ENCODE measurements at regions not wholly inside any gene's neighbourhood (a gene's known extent, or its start where the extent isn't known, plus 50 kb on each side); places are given as distances from the start of the nearest gene placed in this dataset.

- Histone ChIP-seq H3K4me1 (ENCODE audit: control insufficient read depth in 1 of 2, insufficient read depth in 2 of 2, low read length in 2 of 2) (no peaks in the 10 kb centered on the region), H3K27me3 (ENCODE audit: insufficient read depth, low read length) (no peaks in the 10 kb centered on the region), H3K9ac (ENCODE audit: low read length) (no peak overlapping the region), H3K4me3 (replicated peaks in 1 of 2; ENCODE audit: low read depth in 1 of 2, low read length in 2 of 2) (no peak overlapping the region), H3K27ac (ENCODE audit: low read depth, low read length) (no peak overlapping the region), H3K79me2 (ENCODE audit: insufficient read depth, low read length) (no peaks in the 10 kb centered on the region), H3K9me2 (ENCODE audit: insufficient read depth) (no peaks in the 10 kb centered on the region), H3K9me3 (ENCODE audit: control insufficient read depth in 1 of 2, insufficient read depth in 1 of 2, low read depth in 1 of 2, low read length in 2 of 2) (0 out of 4 replicates have a peak, but pooled peaks cover 5 to 6% of the 10 kb centered on the region in 2 experiments), H3K36me3 (ENCODE audit: control insufficient read depth in 1 of 2, insufficient read depth in 2 of 2, low read length in 2 of 2) (no peaks in the 10 kb centered on the region), H4K20me1 (ENCODE audit: insufficient read depth) (no peaks in the 10 kb centered on the region), H3K4me2 (ENCODE audit: low read length) (no peak overlapping the region), H2AFZ (ENCODE audit: low read depth, low read length, poor library complexity, severe bottlenecking) (no peak overlapping the region)
- TF ChIP-seq REST (IDR thresholded peaks at IDR 0.05; ENCODE audit: low read depth) (no peak), CEBPB (IDR thresholded peaks at IDR 0.05; ENCODE audit: low read depth) (no peak), EGR1 (IDR thresholded peaks at IDR 0.05; ENCODE audit: low read depth) (no peak), SRF (IDR thresholded peaks at IDR 0.05; ENCODE audit: low read depth) (no peak), ATF3 (IDR thresholded peaks at IDR 0.05) (no peak), CTCF (IDR thresholded peaks at IDR 0.05 in 2 of 3, conservative IDR thresholded peaks at IDR 0.05 in 1 of 3; ENCODE audit: borderline replicate concordance in 1 of 3, insufficient read depth in 1 of 3, low read depth in 2 of 3, low read length in 2 of 3) (no peak), RAD21 (IDR thresholded peaks at IDR 0.05; ENCODE audit: low read depth) (no peak), SP1 (IDR thresholded peaks at IDR 0.05; ENCODE audit: low read depth) (no peak), POLR2A (IDR thresholded peaks at IDR 0.05; ENCODE audit: borderline replicate concordance, extremely low read depth, insufficient read depth, insufficient read length) (no peak), MAX (IDR thresholded peaks at IDR 0.05) (no peak), CBX3 (IDR thresholded peaks at IDR 0.05; ENCODE audit: low read depth) (no peak), ZFX (IDR thresholded peaks at IDR 0.05) (no peak), ELF1 (IDR thresholded peaks at IDR 0.05; ENCODE audit: borderline replicate concordance, low read depth) (no peak)
- ChIA-PET POLR2A (no interaction called here), RAD21 (ENCODE audit: low non-redundant PET in 1 of 2, low total read pairs in 2 of 2, uncharacterized antibody in 2 of 2, unreplicated experiment in 2 of 2) (no interaction called here), CTCF (no interaction called here)
- BruUV-seq (replicated peaks) = no TSS peak
- ATAC-seq (no peak), DNase-seq (ENCODE audit: low read depth, low spot score) (no peak)
- intact Hi-C loops (cut with micrococcal nuclease) = no loop called here
Measured at GRCh38 chr1:166514067-166514466, 325.2 kb upstream of the POGK start.
